ENCODE measurements at regions not wholly inside any gene's neighbourhood (a gene's known extent, or its start where the extent isn't known, plus 50 kb on each side); places are given as distances from the start of the nearest gene placed in this dataset.

DNA sequence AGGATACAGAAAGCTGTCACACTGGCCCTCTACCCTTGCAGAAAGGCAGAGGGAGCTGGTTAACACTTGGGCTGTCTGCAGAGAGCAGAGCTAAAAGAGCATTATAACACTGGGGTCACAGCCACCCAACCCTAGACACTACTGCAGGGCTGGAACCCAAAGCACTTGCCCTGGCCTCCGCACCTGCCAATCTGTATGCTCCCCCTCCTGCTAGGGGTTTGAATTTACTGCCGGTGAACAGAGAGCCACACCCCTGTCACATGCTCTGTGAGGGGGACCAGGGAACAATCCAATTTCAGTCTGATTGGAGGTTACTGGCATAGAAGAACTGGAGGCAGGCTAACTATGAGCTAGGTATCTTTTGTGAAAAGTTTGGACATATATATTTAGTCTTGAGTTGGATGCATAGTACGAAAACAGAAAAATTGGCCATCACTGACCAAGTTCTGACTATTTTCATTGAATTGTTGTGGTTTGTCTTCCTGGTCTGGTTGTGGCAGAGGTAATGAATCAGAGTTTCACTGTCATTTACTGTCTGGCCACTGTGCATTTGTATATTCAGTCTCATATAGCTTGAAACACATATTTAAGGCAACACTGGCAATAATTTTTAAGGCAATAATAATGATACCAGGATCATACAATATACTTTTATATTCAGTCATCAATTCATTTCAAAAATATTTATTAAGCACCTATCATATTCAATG is 504.3 kb upstream of the ATXN8OS start:
- WGBS, 5 donors, result 73 to 95% (median 87%) methylated on average over 2 to 3 of the region's 3 CpGs
- no peak for TF ChIP-seq POLR2AphosphoS5 (IDR thresholded peaks at IDR 0.05)
- TF ChIP-seq, protein P1, sequence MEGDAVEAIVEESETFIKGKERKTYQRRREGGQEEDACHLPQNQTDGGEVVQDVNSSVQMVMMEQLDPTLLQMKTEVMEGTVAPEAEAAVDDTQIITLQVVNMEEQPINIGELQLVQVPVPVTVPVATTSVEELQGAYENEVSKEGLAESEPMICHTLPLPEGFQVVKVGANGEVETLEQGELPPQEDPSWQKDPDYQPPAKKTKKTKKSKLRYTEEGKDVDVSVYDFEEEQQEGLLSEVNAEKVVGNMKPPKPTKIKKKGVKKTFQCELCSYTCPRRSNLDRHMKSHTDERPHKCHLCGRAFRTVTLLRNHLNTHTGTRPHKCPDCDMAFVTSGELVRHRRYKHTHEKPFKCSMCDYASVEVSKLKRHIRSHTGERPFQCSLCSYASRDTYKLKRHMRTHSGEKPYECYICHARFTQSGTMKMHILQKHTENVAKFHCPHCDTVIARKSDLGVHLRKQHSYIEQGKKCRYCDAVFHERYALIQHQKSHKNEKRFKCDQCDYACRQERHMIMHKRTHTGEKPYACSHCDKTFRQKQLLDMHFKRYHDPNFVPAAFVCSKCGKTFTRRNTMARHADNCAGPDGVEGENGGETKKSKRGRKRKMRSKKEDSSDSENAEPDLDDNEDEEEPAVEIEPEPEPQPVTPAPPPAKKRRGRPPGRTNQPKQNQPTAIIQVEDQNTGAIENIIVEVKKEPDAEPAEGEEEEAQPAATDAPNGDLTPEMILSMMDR (IDR thresholded peaks at IDR 0.05 in 8 of 11, conservative IDR thresholded peaks at IDR 0.05 in 3 of 11), result no peak
- TF ChIP-seq POLR2A (IDR thresholded peaks at IDR 0.05), result no peak
- Histone ChIP-seq H3K27ac (no peak overlapping the region), H3K4me1 (no peaks in the 10 kb centered on the region), H3K27me3 (replicated peaks in 1 of 7) (no peaks in the 10 kb centered on the region), H3K36me3 (no peaks in the 10 kb centered on the region), H3K4me3 (no peak overlapping the region), H3K9me3 (peaks cover 0 to 30% (median 5%) of the 10 kb centered on the region in 8 donors)
- intact Hi-C loops (cut with DNase I; ENCODE audit: low total_unique reads), result no loop called here
- DNase-seq, result no peak

DNA sequence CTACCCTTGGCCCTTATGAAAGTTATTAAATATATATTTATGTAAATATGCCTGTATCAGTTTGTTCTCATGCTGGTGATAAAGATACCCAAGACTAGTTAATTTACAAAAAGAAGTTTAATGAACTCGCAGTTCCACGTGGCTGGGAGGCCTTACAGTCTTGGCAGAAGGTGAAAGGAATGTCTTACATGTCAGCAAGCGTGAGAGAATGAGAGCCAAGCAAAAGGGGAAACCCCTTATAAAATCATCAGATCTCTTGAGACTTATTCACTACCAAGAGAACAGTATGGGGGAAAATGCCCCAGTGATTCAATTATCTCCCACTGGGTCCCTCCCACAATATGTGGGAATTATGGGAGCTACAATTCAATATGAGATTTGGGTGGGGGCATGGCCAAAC is 506.0 kb upstream of the ATXN8OS start:
- Histone ChIP-seq H3K36me3 (no peaks in the 10 kb centered on the region), H3K27me3 (replicated peaks in 1 of 7) (no peaks in the 10 kb centered on the region), H3K27ac (no peak overlapping the region), H3K9me3 (peaks cover 0 to 30% (median 5%) of the 10 kb centered on the region in 8 donors), H3K4me3 (no peak overlapping the region), H3K4me1 (no peaks in the 10 kb centered on the region)
- 56 to 85% (median 62%) methylated on average over 3 of the region's 3 CpGs for WGBS, 5 donors
- no peak for DNase-seq
- intact Hi-C loops (cut with DNase I; ENCODE audit: low total_unique reads), result no loop called here
- no peak for TF ChIP-seq POLR2A (IDR thresholded peaks at IDR 0.05)

DNA sequence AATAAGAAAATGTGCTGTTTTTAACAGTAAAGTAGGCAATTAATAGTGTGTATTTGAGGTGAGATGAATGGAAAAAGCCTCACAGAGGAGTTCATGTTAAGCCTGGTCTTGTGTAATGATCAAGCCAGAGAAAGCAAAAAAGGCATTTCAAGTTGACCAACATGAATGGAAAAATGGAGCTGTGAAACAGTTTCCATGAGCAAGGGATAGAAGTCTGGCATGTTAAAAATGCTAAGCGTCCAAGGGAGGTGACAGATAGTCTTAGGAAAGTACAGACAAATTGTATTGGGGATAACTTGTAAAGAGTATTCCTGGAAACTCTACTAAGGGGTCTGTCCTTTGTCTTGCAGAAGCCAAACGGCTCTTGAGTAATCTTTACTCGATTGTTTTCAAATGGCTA is 506.8 kb upstream of the ATXN8OS start:
- no peak for TF ChIP-seq POLR2AphosphoS5 (IDR thresholded peaks at IDR 0.05)
- TF ChIP-seq, protein P1 (IDR thresholded peaks at IDR 0.05 in 8 of 11, conservative IDR thresholded peaks at IDR 0.05 in 3 of 11), result no peak
- no peak for TF ChIP-seq POLR2A (IDR thresholded peaks at IDR 0.05)
- WGBS, 5 donors, result 67 to 85% (median 68%) methylated on average over 3 of the region's 3 CpGs
- no peak for DNase-seq
- Histone ChIP-seq H3K27me3 (replicated peaks in 1 of 7) (no peaks in the 10 kb centered on the region), H3K4me3 (no peak overlapping the region), H3K9me3 (peaks cover 0 to 30% (median 3%) of the 10 kb centered on the region in 8 donors), H3K36me3 (no peaks in the 10 kb centered on the region), H3K27ac (no peak overlapping the region), H3K4me1 (no peaks in the 10 kb centered on the region)
- intact Hi-C loops (cut with DNase I; ENCODE audit: low total_unique reads), result no loop called here

DNA sequence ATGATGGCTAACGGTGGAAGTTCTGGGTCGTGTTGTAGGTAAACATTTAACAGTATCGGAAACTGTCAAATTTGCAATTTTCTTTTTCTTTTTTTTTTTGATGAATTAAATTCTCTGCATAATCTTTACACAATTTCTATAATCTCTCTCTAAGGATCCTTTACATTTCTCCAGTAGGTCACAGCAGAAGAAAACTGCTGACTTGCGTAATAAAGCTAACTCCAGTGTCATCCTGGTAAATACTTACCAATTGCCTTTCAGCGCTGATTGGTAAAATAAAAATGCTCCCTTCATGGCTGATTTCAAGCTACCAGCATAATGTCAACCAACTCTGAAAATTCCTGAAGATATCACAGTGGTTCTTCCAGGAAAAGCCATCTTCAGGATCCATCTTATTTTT is 510.5 kb upstream of the ATXN8OS start:
- WGBS, 5 donors, result 81 to 93% (median 90%) methylated on average over 5 of the region's 5 CpGs
- Histone ChIP-seq H3K9me3 (no peaks in the 10 kb centered on the region), H3K36me3 (no peaks in the 10 kb centered on the region), H3K27ac (no peak overlapping the region), H3K27me3 (replicated peaks in 1 of 7) (no peaks in the 10 kb centered on the region), H3K4me1 (no peaks in the 10 kb centered on the region), H3K4me3 (no peak overlapping the region)
- no peak for DNase-seq
- intact Hi-C loops (cut with DNase I; ENCODE audit: low total_unique reads), result no loop called here
- TF ChIP-seq POLR2A (IDR thresholded peaks at IDR 0.05) (no peak), POLR2AphosphoS5 (IDR thresholded peaks at IDR 0.05) (no peak)
- TF ChIP-seq, protein P1 (IDR thresholded peaks at IDR 0.05 in 8 of 11, conservative IDR thresholded peaks at IDR 0.05 in 3 of 11), result no peak

Measured in spleen (tissue), 11 donors.